ENCODE measurements at regions not wholly inside any gene's neighbourhood (a gene's known extent, or its start where the extent isn't known, plus 50 kb on each side); places are given as distances from the start of the nearest gene placed in this dataset.

DNA sequence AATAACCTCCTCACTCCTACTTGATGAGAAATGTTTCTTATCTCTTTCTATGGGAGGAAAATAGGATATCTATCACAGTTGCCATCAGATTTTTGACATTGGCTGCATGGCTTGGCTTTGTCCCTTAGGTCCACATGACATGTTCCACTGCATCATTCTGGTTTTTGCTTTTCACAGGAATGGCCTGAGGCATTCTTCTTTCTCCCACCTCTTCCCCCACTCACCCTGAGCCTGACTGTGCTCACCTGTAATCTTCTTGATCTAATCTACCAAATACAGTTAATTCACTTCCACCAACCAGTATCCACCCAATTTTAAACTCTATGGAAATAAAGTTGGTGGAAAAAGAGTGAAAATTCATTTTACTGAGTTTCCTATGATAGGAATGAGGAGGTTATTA lies 763.5 kb upstream of the CELF4 start:
- no peak for DNase-seq (ENCODE audit: low read depth in 4 of 6, low spot score in 6 of 6)
- no peak overlapping the region for H3K27ac ChIP-seq (ENCODE audit: low read depth, low read length)
- H3K36me3 ChIP-seq (ENCODE audit: control insufficient read depth, insufficient read depth, low read length), result no peaks in the 10 kb centered on the region
- no peak overlapping the region for H3K4me3 ChIP-seq (ENCODE audit: low read depth, low read length)
- H3K9me3 ChIP-seq (ENCODE audit: control insufficient read depth, insufficient read depth, low read length), result no peaks in the 10 kb centered on the region
- H3K4me1 ChIP-seq (ENCODE audit: control insufficient read depth, insufficient read depth, low read length), result no peaks in the 10 kb centered on the region
- no peaks in the 10 kb centered on the region for H3K27me3 ChIP-seq (ENCODE audit: control insufficient read depth, insufficient read depth, low read length)

DNA sequence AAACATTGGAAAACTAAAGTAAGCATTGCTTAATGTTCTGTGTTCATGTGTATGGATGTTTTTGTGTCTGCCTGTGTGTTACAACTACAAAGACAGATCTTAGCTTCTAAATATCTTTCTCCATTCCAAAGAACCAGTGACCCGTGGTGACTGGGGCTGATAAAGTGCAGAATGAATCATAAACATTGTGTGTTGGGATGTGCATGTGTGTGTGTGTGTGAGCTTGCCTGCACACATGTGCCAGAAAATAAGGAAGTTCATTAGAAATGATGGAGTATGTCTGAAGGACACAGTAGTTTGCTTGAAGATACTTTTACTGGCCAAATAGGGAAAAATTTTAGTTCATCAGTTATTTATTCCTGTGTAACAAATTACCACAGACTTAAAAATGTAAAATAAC lies 756.6 kb upstream of the CELF4 start:
- no peaks in the 10 kb centered on the region for H3K36me3 ChIP-seq (ENCODE audit: control insufficient read depth, insufficient read depth, low read length)
- DNase-seq (ENCODE audit: low read depth in 4 of 6, low spot score in 6 of 6), result no peak
- H3K27ac ChIP-seq (ENCODE audit: low read depth, low read length), result no peak overlapping the region
- no peaks in the 10 kb centered on the region for H3K27me3 ChIP-seq (ENCODE audit: control insufficient read depth, insufficient read depth, low read length)
- no CpG with 5 or more reads among the region's 1 CpG for WGBS (ENCODE audit: insufficient coverage)
- no peaks in the 10 kb centered on the region for H3K9me3 ChIP-seq (ENCODE audit: control insufficient read depth, insufficient read depth, low read length)
- no peak overlapping the region for H3K4me3 ChIP-seq (ENCODE audit: low read depth, low read length)
- no peaks in the 10 kb centered on the region for H3K4me1 ChIP-seq (ENCODE audit: control insufficient read depth, insufficient read depth, low read length)

DNA sequence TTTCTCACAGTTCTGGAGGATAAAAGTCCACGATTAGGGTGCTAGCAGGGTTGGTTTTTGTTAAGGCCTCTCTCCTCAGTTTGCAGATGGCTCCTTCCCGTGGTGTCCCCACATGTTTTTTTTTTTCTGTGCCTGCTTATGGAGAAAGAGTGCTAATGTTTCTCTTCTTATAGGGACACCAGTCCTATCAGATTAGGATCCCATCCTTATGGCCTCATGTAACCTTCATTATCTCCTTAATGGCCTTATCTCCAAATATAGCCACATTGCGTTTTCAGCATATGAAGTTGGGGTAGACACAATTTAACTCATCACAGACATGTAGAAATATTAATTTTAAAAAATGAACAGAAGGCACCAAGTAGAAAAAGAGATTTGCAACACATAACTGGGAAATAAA lies 755.7 kb upstream of the CELF4 start:
- Histone ChIP-seq H3K36me3 (ENCODE audit: control insufficient read depth, insufficient read depth, low read length) (no peaks in the 10 kb centered on the region), H3K9me3 (ENCODE audit: control insufficient read depth, insufficient read depth, low read length) (no peaks in the 10 kb centered on the region), H3K4me3 (ENCODE audit: low read depth, low read length) (no peak overlapping the region), H3K27me3 (ENCODE audit: control insufficient read depth, insufficient read depth, low read length) (no peaks in the 10 kb centered on the region), H3K4me1 (ENCODE audit: control insufficient read depth, insufficient read depth, low read length) (no peaks in the 10 kb centered on the region), H3K27ac (ENCODE audit: low read depth, low read length) (no peak overlapping the region)
- no peak for DNase-seq (ENCODE audit: low read depth in 4 of 6, low spot score in 6 of 6)
- WGBS (ENCODE audit: insufficient coverage), result no CpG with 5 or more reads among the region's 3 CpGs

DNA sequence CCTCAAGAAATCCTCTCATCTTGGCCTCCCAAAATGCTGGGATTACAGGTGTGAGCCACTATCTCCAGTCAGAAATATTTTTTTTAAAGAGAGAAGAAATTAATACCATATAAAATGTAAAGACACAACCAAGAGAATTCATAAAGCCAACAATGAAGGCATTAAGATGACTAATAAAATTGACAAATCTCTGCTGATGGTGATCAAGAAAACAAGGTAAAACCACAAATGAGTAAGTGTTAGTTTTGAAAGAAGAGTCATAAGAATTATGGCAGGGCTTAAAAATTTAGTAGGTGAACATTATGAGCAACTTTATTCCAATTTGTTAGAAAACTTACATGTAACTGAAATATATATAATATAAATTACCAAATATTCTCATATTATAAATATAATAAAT lies 752.8 kb upstream of the CELF4 start:
- Histone ChIP-seq H3K4me3 (ENCODE audit: low read depth, low read length) (no peak overlapping the region), H3K9me3 (ENCODE audit: control insufficient read depth, insufficient read depth, low read length) (no peaks in the 10 kb centered on the region), H3K27me3 (ENCODE audit: control insufficient read depth, insufficient read depth, low read length) (no peaks in the 10 kb centered on the region), H3K4me1 (ENCODE audit: control insufficient read depth, insufficient read depth, low read length) (no peaks in the 10 kb centered on the region), H3K27ac (ENCODE audit: low read depth, low read length) (no peak overlapping the region), H3K36me3 (ENCODE audit: control insufficient read depth, insufficient read depth, low read length) (no peaks in the 10 kb centered on the region)
- no peak for DNase-seq (ENCODE audit: low read depth in 4 of 6, low spot score in 6 of 6)

DNA sequence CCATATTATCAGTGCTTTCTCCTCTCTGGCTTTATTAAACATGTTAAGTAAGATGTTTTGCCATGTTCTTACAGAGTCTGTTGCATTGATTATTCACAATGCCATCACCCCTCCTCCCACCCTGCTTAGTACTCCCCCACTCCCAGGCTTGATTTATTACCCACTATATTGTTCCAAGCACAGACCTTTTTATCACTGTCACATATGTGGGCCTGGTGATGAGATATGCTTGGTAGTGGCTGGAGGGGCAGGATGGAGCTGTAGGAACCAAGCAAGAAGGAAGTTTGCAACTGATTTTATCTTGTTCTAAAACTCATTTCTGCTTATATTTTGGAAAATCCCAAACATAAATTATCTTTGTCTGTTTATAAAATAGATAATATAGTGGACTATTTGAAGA lies 748.2 kb upstream of the CELF4 start:
- Histone ChIP-seq H3K4me1 (ENCODE audit: control insufficient read depth, insufficient read depth, low read length) (no peaks in the 10 kb centered on the region), H3K27ac (ENCODE audit: low read depth, low read length) (no peak overlapping the region), H3K27me3 (ENCODE audit: control insufficient read depth, insufficient read depth, low read length) (no peaks in the 10 kb centered on the region), H3K9me3 (ENCODE audit: control insufficient read depth, insufficient read depth, low read length) (no peaks in the 10 kb centered on the region), H3K4me3 (ENCODE audit: low read depth, low read length) (no peak overlapping the region), H3K36me3 (ENCODE audit: control insufficient read depth, insufficient read depth, low read length) (no peaks in the 10 kb centered on the region)
- no peak for DNase-seq (ENCODE audit: low read depth in 4 of 6, low spot score in 6 of 6)

DNA sequence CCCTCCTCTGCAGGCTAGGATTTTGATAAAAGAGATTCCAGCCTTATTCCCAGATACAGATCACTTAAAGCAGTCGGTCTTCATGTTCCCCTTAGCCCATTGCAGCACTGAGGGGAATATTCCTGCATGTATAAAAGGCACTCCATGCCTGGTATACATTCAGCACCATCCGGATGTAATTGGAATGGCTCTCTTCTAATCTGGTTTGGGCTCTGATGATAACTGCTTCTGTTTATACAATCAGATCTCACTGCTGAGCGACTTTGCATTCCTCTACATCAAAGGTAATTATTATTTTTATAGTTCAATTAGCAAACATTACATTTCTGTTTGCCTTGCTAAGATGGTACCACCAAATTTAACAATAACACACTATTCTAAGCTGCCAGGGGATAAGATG lies 746.9 kb upstream of the CELF4 start:
- DNase-seq (ENCODE audit: low read depth in 4 of 6, low spot score in 6 of 6), result no peak
- Histone ChIP-seq H3K9me3 (ENCODE audit: control insufficient read depth, insufficient read depth, low read length) (no peaks in the 10 kb centered on the region), H3K27me3 (ENCODE audit: control insufficient read depth, insufficient read depth, low read length) (no peaks in the 10 kb centered on the region), H3K4me3 (ENCODE audit: low read depth, low read length) (no peak overlapping the region), H3K36me3 (ENCODE audit: control insufficient read depth, insufficient read depth, low read length) (no peaks in the 10 kb centered on the region), H3K4me1 (ENCODE audit: control insufficient read depth, insufficient read depth, low read length) (no peaks in the 10 kb centered on the region), H3K27ac (ENCODE audit: low read depth, low read length) (no peak overlapping the region)
- no CpG with 5 or more reads among the region's 3 CpGs for WGBS (ENCODE audit: insufficient coverage)

DNA sequence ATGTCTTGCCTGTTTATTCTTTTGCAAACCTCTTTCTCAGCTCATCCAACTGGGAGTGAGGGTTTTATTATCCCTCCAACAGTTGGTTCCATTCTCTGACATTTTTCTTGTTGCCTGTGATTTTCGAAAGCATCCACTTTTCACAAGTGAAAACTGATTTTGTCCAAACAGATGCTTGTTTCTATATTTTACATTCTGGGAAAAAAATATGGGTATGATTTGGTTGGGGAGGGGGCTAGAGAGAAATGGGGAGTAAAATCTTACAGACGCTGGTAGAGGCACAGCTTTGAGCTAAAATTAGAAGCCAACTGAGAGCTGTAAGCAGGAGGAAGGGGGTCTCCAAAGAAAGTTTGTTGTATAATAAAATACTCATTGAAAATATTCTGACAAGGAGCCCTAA lies 745.3 kb upstream of the CELF4 start:
- no peaks in the 10 kb centered on the region for H3K36me3 ChIP-seq (ENCODE audit: control insufficient read depth, insufficient read depth, low read length)
- no peaks in the 10 kb centered on the region for H3K27me3 ChIP-seq (ENCODE audit: control insufficient read depth, insufficient read depth, low read length)
- no peak overlapping the region for H3K4me3 ChIP-seq (ENCODE audit: low read depth, low read length)

DNA sequence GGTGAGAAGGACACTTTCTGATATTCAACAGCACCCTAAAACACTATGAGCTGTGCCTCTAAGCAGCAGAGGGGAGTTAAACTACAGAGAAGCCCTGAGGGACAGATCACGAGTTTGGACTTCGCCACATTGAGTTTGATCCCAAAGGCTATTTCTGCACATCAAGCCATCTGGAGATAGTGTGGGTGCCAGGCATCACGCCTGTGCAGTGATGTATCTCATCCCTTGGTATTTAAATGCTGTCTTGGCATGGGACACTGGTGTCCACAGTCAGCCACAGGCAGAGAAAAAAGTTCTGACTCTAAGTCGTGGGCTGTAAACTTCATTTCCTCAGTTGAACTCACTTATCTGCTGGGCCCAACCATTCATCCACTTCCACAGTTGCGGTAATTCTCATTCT lies 742.3 kb upstream of the CELF4 start:
- 83% methylated on average over 3 of the region's 5 CpGs for WGBS (ENCODE audit: insufficient coverage)
- H3K27ac ChIP-seq (ENCODE audit: low read depth, low read length), result no peak overlapping the region
- peak in 1 of 6 donors; percentile 63 for DNase-seq (ENCODE audit: low read depth in 4 of 6, low spot score in 6 of 6)

More for the DNA sequence above, 745.3 kb upstream of the CELF4 start:
- DNase-seq (ENCODE audit: low read depth in 4 of 6, low spot score in 6 of 6), result peak in 1 of 6 donors; percentile 79
- WGBS (ENCODE audit: insufficient coverage), result no CpG with 5 or more reads among the region's 2 CpGs
- no peak overlapping the region for H3K27ac ChIP-seq (ENCODE audit: low read depth, low read length)
- H3K4me1 ChIP-seq (ENCODE audit: control insufficient read depth, insufficient read depth, low read length), result no peaks in the 10 kb centered on the region
- H3K9me3 ChIP-seq (ENCODE audit: control insufficient read depth, insufficient read depth, low read length), result no peaks in the 10 kb centered on the region

DNA sequence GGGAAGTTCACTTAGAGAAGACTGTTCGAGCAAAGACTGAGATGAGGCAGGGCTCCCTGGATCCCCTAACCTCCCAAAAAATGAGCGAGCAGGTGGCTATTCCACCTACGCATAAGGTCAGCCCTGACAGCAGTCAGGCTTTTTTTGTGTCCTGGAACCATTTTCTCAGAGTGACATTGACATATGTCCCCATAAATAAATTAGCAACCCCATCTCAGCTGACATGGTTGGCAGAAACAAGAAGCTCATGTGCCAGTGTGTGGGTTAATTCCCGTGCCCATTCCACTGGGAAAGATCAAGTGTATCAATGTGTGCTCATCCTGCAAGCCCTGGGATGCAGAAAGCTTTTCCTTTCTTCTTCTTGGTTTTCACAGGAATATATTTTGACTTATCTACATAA lies 740.4 kb upstream of the CELF4 start:
- 94% methylated on average over 3 of the region's 4 CpGs for WGBS (ENCODE audit: insufficient coverage)
- Histone ChIP-seq H3K36me3 (ENCODE audit: control insufficient read depth, insufficient read depth, low read length) (no peaks in the 10 kb centered on the region), H3K4me1 (ENCODE audit: control insufficient read depth, insufficient read depth, low read length) (no peaks in the 10 kb centered on the region), H3K9me3 (ENCODE audit: control insufficient read depth, insufficient read depth, low read length) (no peaks in the 10 kb centered on the region), H3K4me3 (ENCODE audit: low read depth, low read length) (no peak overlapping the region), H3K27ac (ENCODE audit: low read depth, low read length) (no peak overlapping the region), H3K27me3 (ENCODE audit: control insufficient read depth, insufficient read depth, low read length) (no peaks in the 10 kb centered on the region)
- peak in 1 of 6 donors; percentile 23 for DNase-seq (ENCODE audit: low read depth in 4 of 6, low spot score in 6 of 6)

More for the DNA sequence above, 742.3 kb upstream of the CELF4 start:
- no peak overlapping the region for H3K4me3 ChIP-seq (ENCODE audit: low read depth, low read length)
- no peaks in the 10 kb centered on the region for H3K27me3 ChIP-seq (ENCODE audit: control insufficient read depth, insufficient read depth, low read length)
- no peaks in the 10 kb centered on the region for H3K36me3 ChIP-seq (ENCODE audit: control insufficient read depth, insufficient read depth, low read length)
- H3K4me1 ChIP-seq (ENCODE audit: control insufficient read depth, insufficient read depth, low read length), result no peaks in the 10 kb centered on the region
- no peaks in the 10 kb centered on the region for H3K9me3 ChIP-seq (ENCODE audit: control insufficient read depth, insufficient read depth, low read length)

DNA sequence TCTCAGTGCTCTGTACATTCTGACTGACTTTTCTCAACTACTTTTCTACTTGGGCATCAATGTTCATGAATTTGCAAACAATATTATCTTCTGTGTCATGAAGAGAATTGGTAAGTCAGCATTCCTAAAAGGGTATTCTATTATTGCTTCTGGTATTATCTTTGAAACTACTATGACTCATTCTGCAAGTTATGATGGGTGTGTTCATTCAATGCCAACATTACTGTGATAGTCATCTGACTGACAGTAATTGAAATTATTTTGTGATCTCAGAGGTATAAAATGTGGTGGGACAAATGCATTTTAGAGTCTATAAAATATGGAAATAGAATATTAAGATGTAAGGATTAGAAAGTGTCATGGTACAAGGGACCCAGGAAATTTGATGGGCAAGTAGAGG lies 736.0 kb upstream of the CELF4 start:
- H3K4me1 ChIP-seq (ENCODE audit: control insufficient read depth, insufficient read depth, low read length), result no peaks in the 10 kb centered on the region
- no peak overlapping the region for H3K27ac ChIP-seq (ENCODE audit: low read depth, low read length)
- no peaks in the 10 kb centered on the region for H3K36me3 ChIP-seq (ENCODE audit: control insufficient read depth, insufficient read depth, low read length)
- H3K27me3 ChIP-seq (ENCODE audit: control insufficient read depth, insufficient read depth, low read length), result no peaks in the 10 kb centered on the region
- H3K4me3 ChIP-seq (ENCODE audit: low read depth, low read length), result no peak overlapping the region
- DNase-seq (ENCODE audit: low read depth in 4 of 6, low spot score in 6 of 6), result no peak
- no peaks in the 10 kb centered on the region for H3K9me3 ChIP-seq (ENCODE audit: control insufficient read depth, insufficient read depth, low read length)

DNA sequence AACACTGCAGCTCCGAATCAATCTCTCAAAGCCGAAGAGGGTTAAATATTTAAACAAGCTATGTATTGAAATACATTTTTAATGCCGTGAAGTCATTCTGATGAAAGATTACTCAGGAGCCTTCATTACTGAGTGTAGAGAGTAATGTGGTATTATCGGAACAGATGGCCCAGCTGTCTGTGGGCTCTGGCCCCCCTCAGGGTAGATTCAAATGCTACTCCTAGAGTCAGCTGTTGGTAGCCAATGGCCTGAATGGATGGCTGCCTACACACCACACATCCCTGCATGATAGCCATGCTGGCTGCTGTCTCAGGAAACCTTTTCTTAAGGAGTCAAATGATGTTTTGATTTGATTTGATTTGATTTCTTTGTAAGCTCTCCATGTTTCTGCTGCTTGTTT lies 732.3 kb upstream of the CELF4 start:
- WGBS (ENCODE audit: insufficient coverage), result no CpG with 5 or more reads among the region's 4 CpGs

More for the DNA sequence above, 732.3 kb upstream of the CELF4 start:
- H3K27me3 ChIP-seq (ENCODE audit: control insufficient read depth, insufficient read depth, low read length), result no peaks in the 10 kb centered on the region
- peak in 4 of 6 donors; percentile 2 to 85 (median 9) for DNase-seq (ENCODE audit: low read depth in 4 of 6, low spot score in 6 of 6)
- no peak overlapping the region for H3K27ac ChIP-seq (ENCODE audit: low read depth, low read length)
- H3K4me3 ChIP-seq (ENCODE audit: low read depth, low read length), result no peak overlapping the region
- H3K9me3 ChIP-seq (ENCODE audit: control insufficient read depth, insufficient read depth, low read length), result no peaks in the 10 kb centered on the region
- H3K4me1 ChIP-seq (ENCODE audit: control insufficient read depth, insufficient read depth, low read length), result no peaks in the 10 kb centered on the region
- no peaks in the 10 kb centered on the region for H3K36me3 ChIP-seq (ENCODE audit: control insufficient read depth, insufficient read depth, low read length)
